Activated naive CD4-positive, alpha-beta T cell treated with anti-CD3 and anti-CD28 coated beads, Interleukin-2, amount 50 U/mL, for 24 hours (primary cell): ENCODE measurements at regions not wholly inside any gene's neighbourhood (a gene's known extent, or its start where the extent isn't known, plus 50 kb on each side); places are given as distances from the start of the nearest gene placed in this dataset.
"Not testable (repeated sequence)": the region's sequence is repeated elsewhere in the genome, so short reads cannot be mapped to it uniquely, and the experiment has no call there.

Experiments
- H3K27ac Mint-ChIP-seq: one replicate; pipeline ENCODE4 v1.8.0; 2021; ENCODE audit warnings: mild to moderate bottlenecking, mixed read lengths
- H3K27me3 Mint-ChIP-seq: one replicate; pipeline ENCODE4 v1.8.0; 2021; ENCODE audit warnings: mixed read lengths
- H3K36me3 Mint-ChIP-seq: one replicate; pipeline ENCODE4 v1.8.0; 2021; ENCODE audit warnings: mixed read lengths
- H3K4me1 Mint-ChIP-seq: one replicate; pipeline ENCODE4 v1.8.0; 2021; ENCODE audit warnings: mixed read lengths
- H3K4me3 Mint-ChIP-seq: one replicate; pipeline ENCODE4 v1.8.0; 2021; ENCODE audit warnings: mild to moderate bottlenecking, mixed read lengths
- H3K9me3 Mint-ChIP-seq: one replicate; pipeline ENCODE4 v1.8.0; 2021; ENCODE audit warnings: mixed read lengths

- Mint-ChIP-seq H3K36me3 (no peaks in the 10 kb centered on the region), H3K4me1 (no peaks in the 10 kb centered on the region), H3K27me3 (no peaks in the 10 kb centered on the region), H3K4me3 (no peak overlapping the region), H3K9me3 (no peaks in the 10 kb centered on the region), H3K27ac (no peak overlapping the region)
Measured at GRCh38 chr6:101116337-101116736, 235.2 kb upstream of the ASCC3 start.

GRCh38 chr6:101117393-101118135, 236.4 kb upstream of the ASCC3 start:
- H3K27me3 Mint-ChIP-seq, result peaks cover 2% of the 10 kb centered on the region
- H3K4me1 Mint-ChIP-seq, result no peaks in the 10 kb centered on the region
- no peak overlapping the region for H3K27ac Mint-ChIP-seq
- no peak overlapping the region for H3K4me3 Mint-ChIP-seq
- no peaks in the 10 kb centered on the region for H3K36me3 Mint-ChIP-seq
- H3K9me3 Mint-ChIP-seq, result no peaks in the 10 kb centered on the region

GRCh38 chr6:101118136-101118396, 236.9 kb upstream of the ASCC3 start:
- H3K36me3 Mint-ChIP-seq, result no peaks in the 10 kb centered on the region
- H3K9me3 Mint-ChIP-seq, result no peaks in the 10 kb centered on the region
- no peak overlapping the region for H3K27ac Mint-ChIP-seq
- H3K4me1 Mint-ChIP-seq, result no peaks in the 10 kb centered on the region
- no peak overlapping the region for H3K4me3 Mint-ChIP-seq
- H3K27me3 Mint-ChIP-seq, result peaks cover 5% of the 10 kb centered on the region

GRCh38 chr6:101120747-101121146, 239.6 kb upstream of the ASCC3 start:
- peaks cover 5% of the 10 kb centered on the region for H3K27me3 Mint-ChIP-seq
- no peaks in the 10 kb centered on the region for H3K9me3 Mint-ChIP-seq
- H3K36me3 Mint-ChIP-seq, result no peaks in the 10 kb centered on the region
- H3K4me3 Mint-ChIP-seq, result no peak overlapping the region
- no peak overlapping the region for H3K27ac Mint-ChIP-seq
- no peaks in the 10 kb centered on the region for H3K4me1 Mint-ChIP-seq

- Mint-ChIP-seq H3K27me3 (peaks cover 8% of the 10 kb centered on the region), H3K36me3 (no peaks in the 10 kb centered on the region), H3K27ac (no peak overlapping the region), H3K9me3 (no peaks in the 10 kb centered on the region), H3K4me1 (no peaks in the 10 kb centered on the region), H3K4me3 (no peak overlapping the region)
Measured at GRCh38 chr6:101125380-101125971, 244.3 kb upstream of the ASCC3 start.

GRCh38 chr6:101126501-101126900, 245.4 kb upstream of the ASCC3 start:
- peaks cover 8% of the 10 kb centered on the region for H3K27me3 Mint-ChIP-seq
- H3K27ac Mint-ChIP-seq, result no peak overlapping the region
- no peaks in the 10 kb centered on the region for H3K36me3 Mint-ChIP-seq
- H3K4me1 Mint-ChIP-seq, result no peaks in the 10 kb centered on the region
- H3K9me3 Mint-ChIP-seq, result no peaks in the 10 kb centered on the region
- H3K4me3 Mint-ChIP-seq, result no peak overlapping the region

- Mint-ChIP-seq H3K9me3 (no peaks in the 10 kb centered on the region), H3K36me3 (no peaks in the 10 kb centered on the region), H3K27me3 (peaks cover 3% of the 10 kb centered on the region), H3K27ac (no peak overlapping the region), H3K4me3 (no peak overlapping the region), H3K4me1 (no peaks in the 10 kb centered on the region)
Measured at GRCh38 chr6:101129851-101130250, 248.7 kb upstream of the ASCC3 start.

- H3K9me3 Mint-ChIP-seq, result no peaks in the 10 kb centered on the region
- no peaks in the 10 kb centered on the region for H3K4me1 Mint-ChIP-seq
- H3K4me3 Mint-ChIP-seq, result no peak overlapping the region
Measured at GRCh38 chr6:101146389-101146788, 247.1 kb upstream of the GRIK2 start.

GRCh38 chr6:101150226-101150625, 243.3 kb upstream of the GRIK2 start:
- Mint-ChIP-seq H3K4me3 (no peak overlapping the region), H3K9me3 (no peaks in the 10 kb centered on the region), H3K27ac (no peak overlapping the region), H3K27me3 (no peaks in the 10 kb centered on the region), H3K36me3 (no peaks in the 10 kb centered on the region), H3K4me1 (no peaks in the 10 kb centered on the region)

More at GRCh38 chr6:101146389-101146788, 247.1 kb upstream of the GRIK2 start:
- Mint-ChIP-seq H3K36me3 (no peaks in the 10 kb centered on the region), H3K27me3 (peaks cover 2% of the 10 kb centered on the region), H3K27ac (no peak overlapping the region)

GRCh38 chr6:101157638-101158037, 235.9 kb upstream of the GRIK2 start:
- H3K27ac Mint-ChIP-seq, H3K36me3 Mint-ChIP-seq, H3K27me3 Mint-ChIP-seq, H3K4me3 Mint-ChIP-seq, H3K4me1 Mint-ChIP-seq: not testable (repeated sequence)
- H3K9me3 Mint-ChIP-seq, result peaks cover 14% of the 10 kb centered on the region

GRCh38 chr6:101163611-101164010, 229.9 kb upstream of the GRIK2 start:
- Mint-ChIP-seq H3K27me3 (peaks cover 5% of the 10 kb centered on the region), H3K36me3 (no peaks in the 10 kb centered on the region), H3K4me3 (no peak overlapping the region), H3K9me3 (peaks cover 12% of the 10 kb centered on the region), H3K4me1 (no peaks in the 10 kb centered on the region), H3K27ac (no peak overlapping the region)

GRCh38 chr6:101167638-101168037, 225.9 kb upstream of the GRIK2 start:
- peaks cover 19% of the 10 kb centered on the region for H3K9me3 Mint-ChIP-seq
- H3K36me3 Mint-ChIP-seq, result no peaks in the 10 kb centered on the region
- H3K4me1 Mint-ChIP-seq, result no peaks in the 10 kb centered on the region
- peaks cover 3% of the 10 kb centered on the region for H3K27me3 Mint-ChIP-seq
- no peak overlapping the region for H3K4me3 Mint-ChIP-seq
- no peak overlapping the region for H3K27ac Mint-ChIP-seq

GRCh38 chr6:101171049-101171448, 222.5 kb upstream of the GRIK2 start:
- peaks cover 20% of the 10 kb centered on the region for H3K9me3 Mint-ChIP-seq
- H3K36me3 Mint-ChIP-seq, H3K27me3 Mint-ChIP-seq, H3K4me3 Mint-ChIP-seq, H3K27ac Mint-ChIP-seq, H3K4me1 Mint-ChIP-seq: not testable (repeated sequence)

GRCh38 chr6:101178748-101179147, 214.8 kb upstream of the GRIK2 start:
- peaks cover 4% of the 10 kb centered on the region for H3K27me3 Mint-ChIP-seq
- H3K27ac Mint-ChIP-seq, result no peak overlapping the region
- no peaks in the 10 kb centered on the region for H3K4me1 Mint-ChIP-seq
- H3K36me3 Mint-ChIP-seq, result no peaks in the 10 kb centered on the region
- H3K9me3 Mint-ChIP-seq, result peaks cover 6% of the 10 kb centered on the region
- H3K4me3 Mint-ChIP-seq, result no peak overlapping the region

GRCh38 chr6:101181006-101181405, 212.5 kb upstream of the GRIK2 start:
- Mint-ChIP-seq H3K4me3 (no peak overlapping the region), H3K9me3 (peaks cover 7% of the 10 kb centered on the region), H3K4me1 (no peaks in the 10 kb centered on the region), H3K27me3 (peaks cover 4% of the 10 kb centered on the region), H3K36me3 (no peaks in the 10 kb centered on the region), H3K27ac (no peak overlapping the region)

- H3K27ac Mint-ChIP-seq, H3K4me1 Mint-ChIP-seq, H3K27me3 Mint-ChIP-seq, H3K9me3 Mint-ChIP-seq, H3K36me3 Mint-ChIP-seq, H3K4me3 Mint-ChIP-seq: not testable (repeated sequence)
Measured at GRCh38 chr6:101188285-101188798, 205.2 kb upstream of the GRIK2 start.

GRCh38 chr6:101195588-101195987, 197.9 kb upstream of the GRIK2 start:
- Mint-ChIP-seq H3K36me3 (no peaks in the 10 kb centered on the region), H3K4me1 (no peaks in the 10 kb centered on the region), H3K27ac (no peak overlapping the region), H3K4me3 (no peak overlapping the region), H3K9me3 (no peaks in the 10 kb centered on the region), H3K27me3 (no peaks in the 10 kb centered on the region)
